K562 (cell line): ENCODE measurements at regions not wholly inside any gene's neighbourhood (a gene's known extent, or its start where the extent isn't known, plus 50 kb on each side); places are given as distances from the start of the nearest gene placed in this dataset. TPM values are rescaled to one million over a fixed set of nuclear protein-coding genes. Genes with fewer than 3 reads are reported as not detected.

ENCODE experiments used
- ARID1B ChIP-seq: fragments of 450-650 bp; IDR thresholded peaks from 2 replicates; pipeline ENCODE4 v1.6.1; 2016; ENCODE audit warnings: antibody characterized with exemption, mild to moderate bottlenecking, inconsistent platforms
- CAMTA2 ChIP-seq: fragments of 250-450 bp; sonication (Bioruptor Pico); conservative IDR thresholded peaks from 2 replicates; pipeline ENCODE4 v1.5.1; 2022
- EHMT2 ChIP-seq: fragments of 450-650 bp; IDR thresholded peaks from 2 replicates; pipeline ENCODE4 v1.6.1; 2018; ENCODE audit warnings: antibody characterized with exemption
- ELF2 ChIP-seq: fragments of 250-450 bp; sonication (Bioruptor Pico); IDR thresholded peaks from 2 replicates; pipeline ENCODE4 v1.5.0; 2021; ENCODE audit warnings: mild to moderate bottlenecking
- HMG20A ChIP-seq: fragments of 450-650 bp; formaldehyde crosslinking; conservative IDR thresholded peaks from 2 replicates; pipeline ENCODE4 v1.4.0; 2020; ENCODE audit warnings: mild to moderate bottlenecking, mixed read lengths
- L3MBTL2 ChIP-seq: fragments of 450-650 bp; IDR thresholded peaks from 2 replicates; pipeline ENCODE4 v1.6.1; 2016; ENCODE audit warnings: mild to moderate bottlenecking, moderate library complexity
- MYBL2 ChIP-seq, 2 experiments: fragments of 450-650 bp in 1 of 2; sonication (generic) in 1 of 2; formaldehyde crosslinking in 1 of 2; IDR thresholded peaks; 2 replicates each; pipeline versions ENCODE4 v1.6.1 to v1.8.1; 2017 to 2022; ENCODE audit warnings: borderline replicate concordance in 1 of 2, inconsistent platforms in 1 of 2, low read depth in 1 of 2, mild to moderate bottlenecking in 1 of 2, missing genetic modification reagents in 1 of 2, moderate library complexity in 1 of 2
- NCOR1 ChIP-seq: fragments of 450-650 bp; IDR thresholded peaks from 2 replicates; pipeline ENCODE4 v1.6.1; 2016; ENCODE audit warnings: mild to moderate bottlenecking, moderate library complexity
- NELFE ChIP-seq: IDR thresholded peaks from 2 replicates; pipeline ENCODE4 v1.6.1; 2011; ENCODE audit warnings: mild to moderate bottlenecking; ENCODE audit not compliant: insufficient read depth, insufficient read length
- RB1 ChIP-seq: fragments of 450-650 bp; IDR thresholded peaks from 2 replicates; pipeline ENCODE4 v1.6.1; 2017; ENCODE audit warnings: low read depth, mild to moderate bottlenecking
- TAL1 ChIP-seq: fragments of 450-650 bp; IDR thresholded peaks from 2 replicates; pipeline ENCODE4 v1.6.1; 2016; ENCODE audit warnings: mild to moderate bottlenecking
- TEAD2 ChIP-seq: fragments of 450-650 bp; IDR thresholded peaks from 2 replicates; pipeline ENCODE4 v1.6.1; 2016; ENCODE audit warnings: missing genetic modification characterization, control low read depth, missing compliant biosample characterization
- ZBTB17 ChIP-seq: fragments of 450-650 bp; formaldehyde crosslinking; IDR thresholded peaks from 2 replicates; pipeline ENCODE4 v1.4.0; 2020; ENCODE audit warnings: mild to moderate bottlenecking
- ZNF707 ChIP-seq: fragments of 250-450 bp; sonication (Bioruptor Pico); conservative IDR thresholded peaks from 2 replicates; pipeline ENCODE4 v1.8.0; 2022; ENCODE audit warnings: inconsistent platforms, mild to moderate bottlenecking, moderate library complexity
- microRNA-seq: library from miRNA; unstranded; fragments of <30 nt; microRNA quantifications from one replicate; pipeline ENCODE4, GENCODE V29; 2018; ENCODE audit warnings: borderline microRNAs expressed
- small RNA-seq: library from RNA; depleted of rRNA; stranded (forward); fragments of <200 nt; gene quantifications from one replicate; pipeline ENCODE3, GENCODE V24; 2014
- TF ChIP-seq, protein P1 (sequence below), 2 experiments: fragments of 150-350 bp in 1 of 2; IDR thresholded peaks; 2 replicates each; pipeline ENCODE4 v1.6.1; 2012 to 2016; ENCODE audit warnings: low read depth in 2 of 2, low read length in 2 of 2, mild to moderate bottlenecking in 1 of 2, moderate library complexity in 1 of 2
- TF ChIP-seq, protein P2 (sequence below): sonication (generic); formaldehyde crosslinking; IDR thresholded peaks from 2 replicates; pipeline ENCODE4 v1.5.0; 2020; ENCODE audit warnings: missing genetic modification reagents

DNA sequence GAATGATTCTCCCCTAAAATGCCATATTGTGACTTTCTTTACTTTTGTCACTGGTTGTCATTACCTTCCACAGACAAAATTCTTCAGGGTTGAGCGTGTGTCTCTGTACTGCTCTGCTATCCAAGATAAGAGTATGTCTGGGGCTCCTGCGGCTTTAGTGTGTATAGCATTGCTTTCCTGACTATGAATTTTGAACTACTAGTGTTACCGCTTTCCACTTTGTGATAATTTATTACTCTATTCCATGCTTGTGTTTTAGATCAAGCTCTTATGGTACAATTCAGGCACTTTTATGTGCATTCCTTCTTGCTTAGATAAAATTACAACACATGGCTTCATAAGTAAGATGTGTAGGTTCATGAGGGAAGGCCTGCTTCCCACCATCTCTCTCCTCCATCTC lies 51.5 kb upstream of the MEF2C start (continued):
- no peak for TF ChIP-seq CAMTA2 (CRISPR knock-in tag)
- no peak for TF ChIP-seq TEAD2 (tag)
- peak; percentile 55 for TF ChIP-seq TAL1
- no peak for TF ChIP-seq L3MBTL2
- TF ChIP-seq ARID1B = peak; percentile 68
- no peak for TF ChIP-seq HMG20A (CRISPR knock-in tag)
- no peak for TF ChIP-seq ELF2 (CRISPR knock-in tag)
- no peak for TF ChIP-seq MYBL2 (IDR thresholded peaks at IDR 0.05; ENCODE audit: low read depth)
- no peak for TF ChIP-seq MYBL2 (CRISPR knock-in tag; IDR thresholded peaks at IDR 0.05; ENCODE audit: borderline replicate concordance)
- TF ChIP-seq ZBTB17 (CRISPR knock-in tag) = peak; percentile 39; the same call in 1 of the 2 replicates
- no peak for TF ChIP-seq NELFE
- TF ChIP-seq NCOR1 = peak; percentile 56
- TF ChIP-seq ZNF707 (CRISPR knock-in tag) = no peak
- TF ChIP-seq RB1 = no peak
- TF ChIP-seq EHMT2 = peak; percentile 11; the same call in 1 of the 2 replicates
- TF ChIP-seq, protein P1, sequence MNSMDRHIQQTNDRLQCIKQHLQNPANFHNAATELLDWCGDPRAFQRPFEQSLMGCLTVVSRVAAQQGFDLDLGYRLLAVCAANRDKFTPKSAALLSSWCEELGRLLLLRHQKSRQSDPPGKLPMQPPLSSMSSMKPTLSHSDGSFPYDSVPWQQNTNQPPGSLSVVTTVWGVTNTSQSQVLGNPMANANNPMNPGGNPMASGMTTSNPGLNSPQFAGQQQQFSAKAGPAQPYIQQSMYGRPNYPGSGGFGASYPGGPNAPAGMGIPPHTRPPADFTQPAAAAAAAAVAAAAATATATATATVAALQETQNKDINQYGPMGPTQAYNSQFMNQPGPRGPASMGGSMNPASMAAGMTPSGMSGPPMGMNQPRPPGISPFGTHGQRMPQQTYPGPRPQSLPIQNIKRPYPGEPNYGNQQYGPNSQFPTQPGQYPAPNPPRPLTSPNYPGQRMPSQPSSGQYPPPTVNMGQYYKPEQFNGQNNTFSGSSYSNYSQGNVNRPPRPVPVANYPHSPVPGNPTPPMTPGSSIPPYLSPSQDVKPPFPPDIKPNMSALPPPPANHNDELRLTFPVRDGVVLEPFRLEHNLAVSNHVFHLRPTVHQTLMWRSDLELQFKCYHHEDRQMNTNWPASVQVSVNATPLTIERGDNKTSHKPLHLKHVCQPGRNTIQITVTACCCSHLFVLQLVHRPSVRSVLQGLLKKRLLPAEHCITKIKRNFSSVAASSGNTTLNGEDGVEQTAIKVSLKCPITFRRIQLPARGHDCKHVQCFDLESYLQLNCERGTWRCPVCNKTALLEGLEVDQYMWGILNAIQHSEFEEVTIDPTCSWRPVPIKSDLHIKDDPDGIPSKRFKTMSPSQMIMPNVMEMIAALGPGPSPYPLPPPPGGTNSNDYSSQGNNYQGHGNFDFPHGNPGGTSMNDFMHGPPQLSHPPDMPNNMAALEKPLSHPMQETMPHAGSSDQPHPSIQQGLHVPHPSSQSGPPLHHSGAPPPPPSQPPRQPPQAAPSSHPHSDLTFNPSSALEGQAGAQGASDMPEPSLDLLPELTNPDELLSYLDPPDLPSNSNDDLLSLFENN (IDR thresholded peaks at IDR 0.05; ENCODE audit: low read depth in 2 of 2, low read length in 2 of 2) = no peak
- TF ChIP-seq, protein P2, sequence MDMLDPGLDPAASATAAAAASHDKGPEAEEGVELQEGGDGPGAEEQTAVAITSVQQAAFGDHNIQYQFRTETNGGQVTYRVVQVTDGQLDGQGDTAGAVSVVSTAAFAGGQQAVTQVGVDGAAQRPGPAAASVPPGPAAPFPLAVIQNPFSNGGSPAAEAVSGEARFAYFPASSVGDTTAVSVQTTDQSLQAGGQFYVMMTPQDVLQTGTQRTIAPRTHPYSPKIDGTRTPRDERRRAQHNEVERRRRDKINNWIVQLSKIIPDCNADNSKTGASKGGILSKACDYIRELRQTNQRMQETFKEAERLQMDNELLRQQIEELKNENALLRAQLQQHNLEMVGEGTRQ = no peak

Small RNAs in the stretch of these regions (microRNA-seq; reads per million reads assigned to microRNA genes)
- gene MIR3660 = not detected

Small RNAs in the stretch of these regions (small RNA-seq; reads per million reads assigned to genes)
- 0.48 reads per million, percentile 21 among the genes with 10 or more reads in this experiment for gene MIR3660
